Activated CD8-positive, alpha-beta memory T cell treated with anti-CD3 and anti-CD28 coated beads for 48 hours (primary cell): ENCODE measurements at regions not wholly inside any gene's neighbourhood (a gene's known extent, or its start where the extent isn't known, plus 50 kb on each side); places are given as distances from the start of the nearest gene placed in this dataset.

Experiments used
- DNase-seq, 3 experiments: peaks; one replicate each; pipeline ENCODE4 v3.0.0-alpha.2; 2020; ENCODE audit warnings: low read depth in 2 of 3, low spot score in 2 of 3

DNA sequence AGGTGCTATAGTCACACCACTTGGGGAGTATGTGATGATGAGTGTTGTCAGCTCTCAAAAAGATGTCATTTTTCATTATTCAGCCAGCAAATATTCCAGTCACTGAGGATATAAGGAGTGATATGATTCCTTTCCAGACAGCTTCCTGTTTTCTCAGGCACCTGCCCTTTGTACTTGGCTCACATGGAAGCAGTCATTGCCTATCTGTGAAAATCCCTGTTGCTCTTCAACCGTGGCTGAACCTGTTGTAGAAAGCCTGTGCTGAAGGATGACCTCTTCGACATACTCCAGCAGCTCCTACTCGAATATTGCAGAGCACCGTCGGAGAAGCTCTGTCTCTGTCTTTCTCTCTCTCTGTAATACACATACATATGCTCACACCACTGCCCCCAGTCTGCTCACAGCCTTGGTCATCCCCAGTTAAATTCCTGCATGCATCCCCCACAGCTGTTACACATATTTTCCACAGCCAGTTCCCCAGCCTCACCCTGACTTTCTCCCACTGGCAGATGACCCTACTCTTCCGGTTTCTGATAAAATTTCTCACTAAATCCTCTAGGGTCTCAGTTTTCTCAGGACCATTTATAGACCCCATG is 204.2 kb upstream of the ARGLU1 start:
- no peak for DNase-seq

DNA sequence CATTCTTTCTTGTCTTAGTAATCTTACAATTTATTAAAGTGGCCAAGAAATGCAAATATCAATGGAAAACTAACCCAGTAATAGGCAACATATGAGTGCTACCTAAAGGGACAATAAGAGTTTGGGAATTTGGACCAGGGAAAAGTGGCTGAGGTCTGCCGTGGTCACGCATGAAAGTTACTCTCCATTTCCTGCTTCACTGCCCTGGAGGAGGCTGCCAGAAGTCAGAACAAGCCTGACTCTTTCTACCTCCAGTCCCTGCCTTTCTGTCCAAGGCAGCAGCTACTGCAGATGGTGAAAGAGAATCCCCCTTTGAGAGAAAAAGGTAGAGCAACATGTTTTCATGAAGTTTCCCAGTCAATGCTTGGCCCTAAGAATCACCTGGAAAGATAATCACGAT is 201.1 kb upstream of the ARGLU1 start:
- no peak for DNase-seq

DNA sequence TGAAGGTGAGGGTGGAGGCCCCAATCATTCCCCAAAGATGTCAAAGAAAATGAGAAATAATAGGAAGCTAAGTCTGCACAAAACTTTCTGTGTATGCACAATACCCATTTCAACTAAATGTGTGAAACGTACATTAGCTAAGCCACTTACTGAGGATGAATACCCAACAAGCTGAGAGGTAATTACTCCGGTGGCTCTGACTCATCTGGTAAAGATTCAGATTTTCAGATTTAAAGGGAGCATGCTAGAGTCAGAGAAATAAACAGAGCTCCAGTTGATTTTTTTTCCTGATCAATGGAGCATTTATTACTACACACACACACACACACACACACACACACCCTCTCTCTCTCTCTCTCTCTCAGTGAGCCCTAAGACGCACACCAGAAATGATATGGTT is 194.8 kb upstream of the ARGLU1 start:
- no peak for DNase-seq

DNA sequence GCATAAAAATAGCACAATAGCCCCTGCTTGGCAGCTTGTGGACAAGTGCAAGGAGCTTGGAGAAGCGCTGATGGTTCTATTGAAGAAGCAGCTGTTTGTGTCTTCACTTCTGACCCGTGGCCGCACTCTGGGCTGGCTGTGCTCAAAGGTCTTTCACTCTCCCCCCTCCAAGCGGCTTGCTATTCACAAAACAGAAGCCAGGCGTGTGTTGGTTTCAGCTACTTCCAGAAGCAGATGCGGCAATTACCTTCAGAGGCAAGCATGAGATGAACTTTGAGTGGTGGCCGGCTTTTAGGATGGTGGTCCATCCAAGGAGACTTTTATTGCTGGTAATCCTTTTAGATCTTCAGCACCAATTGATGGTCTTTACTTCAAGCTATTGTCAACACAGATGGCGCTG is 188.5 kb upstream of the ARGLU1 start:
- DNase-seq: no peak

DNA sequence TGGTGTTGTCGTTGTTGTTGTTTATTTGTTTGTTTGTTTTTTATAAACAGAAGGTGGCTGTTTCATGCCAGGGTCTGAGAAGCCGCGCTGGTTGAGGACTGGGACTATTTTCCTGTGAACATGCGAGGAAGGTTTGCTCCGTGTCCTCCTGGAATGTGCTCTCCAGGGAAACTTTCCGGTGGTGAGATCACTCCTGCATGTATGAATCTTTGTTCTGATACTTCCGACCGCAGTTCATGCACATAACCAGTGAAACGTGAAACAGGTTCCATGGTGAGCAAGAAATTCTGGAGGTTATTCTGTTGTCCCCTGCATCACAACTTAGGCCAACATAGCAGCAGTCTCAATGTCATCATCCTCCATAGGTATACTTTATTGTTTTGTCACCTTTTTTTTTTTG is 187.6 kb upstream of the ARGLU1 start:
- no peak for DNase-seq

DNA sequence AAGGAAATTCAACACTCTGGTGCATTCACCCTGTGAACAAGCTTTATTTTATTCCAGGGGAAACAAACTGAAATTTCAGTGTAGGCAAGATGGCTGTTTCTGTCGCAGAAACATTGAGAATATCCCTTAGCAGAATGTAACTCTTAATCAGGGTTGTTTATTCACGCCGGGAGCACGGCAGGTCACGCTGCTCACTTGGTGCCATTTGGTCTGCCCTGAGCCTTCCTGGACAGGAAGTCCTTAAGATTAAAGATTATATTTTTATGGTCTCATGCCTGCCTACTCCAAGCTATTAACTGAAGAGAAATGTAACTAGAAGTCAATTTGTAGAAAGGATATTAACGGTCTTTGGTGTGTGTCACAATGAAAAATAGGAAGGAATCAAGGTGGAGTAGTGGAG is 185.3 kb upstream of the ARGLU1 start:
- no peak for DNase-seq

DNA sequence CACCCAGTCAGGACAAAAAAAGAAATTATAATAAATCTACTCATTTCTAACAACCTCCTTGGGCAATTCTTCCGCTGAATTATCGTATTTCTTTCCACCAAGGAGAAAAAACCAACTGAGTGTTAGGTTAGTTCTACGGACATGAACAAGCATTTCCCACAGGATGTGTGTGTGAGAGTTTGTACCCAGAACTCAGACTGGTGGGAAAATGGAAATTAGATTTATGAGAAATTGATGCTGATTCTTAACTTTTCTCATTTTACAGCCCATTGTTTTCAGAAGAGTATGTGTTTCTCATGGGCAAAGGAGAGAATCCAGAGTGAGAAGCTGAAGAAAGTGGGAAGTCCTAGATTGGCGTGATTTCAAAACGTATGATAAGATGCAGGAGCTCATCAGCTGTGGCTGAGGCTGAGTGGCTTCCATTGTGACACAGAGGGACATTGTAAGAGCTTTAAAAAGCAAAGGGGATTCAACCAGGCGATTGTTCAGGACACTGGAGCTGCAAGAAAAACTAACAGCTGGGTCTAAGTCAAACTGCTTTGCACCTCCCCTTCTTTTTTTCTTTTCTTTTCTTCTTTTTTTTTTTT is 184.7 kb upstream of the ARGLU1 start:
- DNase-seq: no peak

DNA sequence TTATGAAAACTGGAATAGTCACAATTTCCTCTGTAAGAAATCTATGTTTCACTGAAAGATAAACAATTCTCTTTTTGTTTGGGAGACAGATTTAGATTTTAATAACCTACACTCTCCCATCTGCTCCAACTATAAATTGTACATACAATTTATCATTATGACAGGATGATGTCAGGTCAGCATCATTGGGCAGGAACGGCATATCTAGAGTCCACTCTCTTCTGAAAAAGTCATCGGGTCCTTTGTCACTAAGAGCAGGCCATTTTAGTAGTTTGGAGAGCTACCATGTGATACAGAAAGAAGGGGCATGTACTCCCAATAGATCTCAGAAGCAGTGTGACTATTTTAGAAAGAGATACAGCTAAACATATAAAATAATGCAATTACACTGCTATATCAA is 180.8 kb upstream of the ARGLU1 start:
- no peak for DNase-seq

DNA sequence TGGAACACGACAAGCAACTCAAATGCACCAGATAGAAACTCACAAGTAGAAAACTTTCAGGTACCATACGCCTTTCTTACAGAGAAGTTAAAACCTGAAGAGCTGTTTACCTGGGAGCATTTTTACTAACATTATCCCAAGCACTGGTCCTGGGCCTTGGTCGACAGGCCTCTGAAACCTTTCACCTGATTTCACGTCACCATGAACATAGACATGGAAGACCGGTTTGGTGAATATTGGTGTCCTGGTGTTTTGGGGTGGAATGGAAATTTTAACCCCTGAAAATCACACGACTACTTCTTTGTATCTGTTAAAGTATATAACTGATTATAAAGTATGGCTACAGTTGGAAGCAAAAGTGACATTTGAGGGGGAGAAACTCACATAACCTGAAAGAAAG is 176.6 kb upstream of the ARGLU1 start:
- DNase-seq: no peak

DNA sequence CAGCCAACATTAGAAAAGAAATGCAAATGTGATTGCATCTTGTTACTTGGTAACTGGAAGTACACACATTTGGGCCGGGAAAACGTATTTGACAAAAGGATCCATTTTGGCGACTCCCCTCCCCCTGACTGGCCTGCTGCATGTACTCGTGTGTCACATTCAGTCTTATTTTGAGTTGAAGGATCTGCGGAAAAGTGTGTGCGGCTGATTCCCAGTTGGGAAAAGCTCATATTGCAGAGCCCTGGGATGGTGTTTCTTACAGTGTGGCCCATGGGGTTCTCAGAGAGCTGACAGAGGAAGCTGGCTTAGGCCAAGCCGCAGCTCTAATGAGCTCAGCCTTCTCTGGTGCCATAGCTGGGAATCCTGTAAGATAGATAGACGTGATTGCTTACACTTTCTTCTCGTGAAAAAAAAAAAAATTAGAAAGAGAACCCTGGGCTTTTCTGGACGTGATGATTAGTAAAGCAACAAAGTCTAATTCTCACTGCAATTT is 170.3 kb upstream of the ARGLU1 start:
- DNase-seq: no peak

DNA sequence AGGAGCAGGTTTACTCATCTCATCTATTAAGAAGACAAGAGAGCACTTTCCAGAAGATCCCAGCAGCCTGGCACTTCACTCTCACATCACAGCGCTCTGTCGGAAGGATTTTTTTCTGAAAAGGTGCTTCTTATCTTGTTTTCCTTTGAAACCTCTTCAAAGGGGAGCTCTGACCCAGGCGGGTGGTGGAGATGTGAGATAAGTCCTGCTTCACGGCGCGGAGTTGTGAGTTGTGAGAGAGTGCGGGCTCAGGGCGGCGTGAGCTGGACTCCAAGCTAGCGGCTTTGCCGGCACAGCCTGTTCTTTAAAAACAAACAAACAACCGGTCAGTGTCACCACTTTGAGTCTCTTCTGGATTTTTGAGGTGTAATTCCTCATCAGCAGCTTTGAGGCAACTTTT is 169.0 kb upstream of the ARGLU1 start:
- no peak for DNase-seq

DNA sequence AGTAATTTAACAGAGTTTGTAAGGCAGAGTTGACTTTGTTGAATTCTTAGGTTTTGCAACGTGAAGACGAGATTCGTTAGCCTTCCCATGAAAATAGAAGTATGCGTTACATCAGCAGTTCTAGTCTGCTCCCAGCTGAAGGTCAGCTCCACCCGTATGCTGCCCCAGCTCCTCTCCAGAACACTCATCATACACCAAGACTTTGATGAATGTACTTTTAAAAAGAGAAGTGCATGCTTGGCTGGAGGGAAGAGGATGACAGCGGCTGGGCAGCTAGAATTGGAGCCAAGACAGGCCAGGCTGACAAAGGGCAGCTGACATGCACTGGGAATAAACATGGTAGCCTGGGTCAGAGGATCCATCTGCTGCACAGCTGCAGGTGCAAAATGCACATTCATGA is 166.3 kb upstream of the ARGLU1 start:
- DNase-seq: no peak

DNA sequence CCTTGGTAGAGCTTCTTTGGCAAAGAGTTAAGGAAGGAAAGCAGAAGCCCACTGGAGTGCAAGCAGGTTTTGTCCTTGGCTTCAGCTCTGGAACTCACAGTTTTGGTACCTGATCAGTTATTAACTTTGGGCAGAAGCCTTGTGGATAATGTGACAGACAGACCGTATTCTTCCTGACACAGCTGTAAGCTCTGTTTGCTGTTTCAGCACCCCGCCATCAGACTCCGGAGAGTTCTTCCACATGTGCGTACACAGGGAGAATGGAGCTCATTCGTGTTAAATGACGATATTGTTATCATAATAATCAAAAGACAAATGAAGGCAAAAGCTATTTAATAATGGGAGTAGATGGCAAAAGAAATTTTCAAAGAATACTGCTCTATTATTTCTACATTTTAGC is 155.1 kb upstream of the ARGLU1 start:
- no peak for DNase-seq

DNA sequence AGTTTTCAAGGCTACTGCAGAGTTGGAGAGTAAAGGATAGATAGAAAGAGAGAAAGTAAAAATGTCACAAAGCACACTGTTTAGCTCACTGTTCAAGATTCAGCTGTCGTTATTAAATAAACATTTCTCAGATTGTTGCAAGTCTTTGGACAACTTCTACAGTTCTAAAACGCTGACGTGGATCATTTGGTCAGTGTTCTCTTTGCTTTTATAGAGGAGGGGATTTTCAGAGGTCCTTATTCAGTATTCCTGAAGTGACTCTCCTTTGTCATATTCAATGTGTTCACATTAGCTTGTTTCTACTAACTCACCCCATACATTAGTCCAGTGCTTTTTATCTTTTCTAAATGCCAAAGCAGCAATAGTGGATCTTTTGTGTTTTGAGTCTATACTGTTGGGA is 154.7 kb upstream of the ARGLU1 start:
- DNase-seq: no peak

DNA sequence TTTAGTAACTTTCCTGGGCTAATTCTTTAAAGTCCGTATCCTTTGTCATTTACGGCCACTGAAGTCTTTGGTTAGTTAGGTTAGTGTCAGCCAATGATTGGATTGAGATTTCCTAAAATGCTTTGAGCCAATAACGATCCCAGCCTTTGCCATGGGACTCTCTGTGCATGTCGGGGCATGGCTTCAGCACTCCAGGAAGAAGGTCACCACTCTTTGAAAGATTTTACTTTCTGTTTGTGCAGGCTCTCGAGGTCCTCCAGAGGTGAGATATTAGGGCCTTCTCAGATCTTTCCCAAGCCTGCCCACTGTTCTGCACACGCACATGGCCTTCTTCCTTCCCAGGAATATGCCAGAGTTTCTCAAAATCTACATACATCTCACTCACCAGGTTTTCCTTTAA is 153.7 kb upstream of the ARGLU1 start:
- DNase-seq: no peak

DNA sequence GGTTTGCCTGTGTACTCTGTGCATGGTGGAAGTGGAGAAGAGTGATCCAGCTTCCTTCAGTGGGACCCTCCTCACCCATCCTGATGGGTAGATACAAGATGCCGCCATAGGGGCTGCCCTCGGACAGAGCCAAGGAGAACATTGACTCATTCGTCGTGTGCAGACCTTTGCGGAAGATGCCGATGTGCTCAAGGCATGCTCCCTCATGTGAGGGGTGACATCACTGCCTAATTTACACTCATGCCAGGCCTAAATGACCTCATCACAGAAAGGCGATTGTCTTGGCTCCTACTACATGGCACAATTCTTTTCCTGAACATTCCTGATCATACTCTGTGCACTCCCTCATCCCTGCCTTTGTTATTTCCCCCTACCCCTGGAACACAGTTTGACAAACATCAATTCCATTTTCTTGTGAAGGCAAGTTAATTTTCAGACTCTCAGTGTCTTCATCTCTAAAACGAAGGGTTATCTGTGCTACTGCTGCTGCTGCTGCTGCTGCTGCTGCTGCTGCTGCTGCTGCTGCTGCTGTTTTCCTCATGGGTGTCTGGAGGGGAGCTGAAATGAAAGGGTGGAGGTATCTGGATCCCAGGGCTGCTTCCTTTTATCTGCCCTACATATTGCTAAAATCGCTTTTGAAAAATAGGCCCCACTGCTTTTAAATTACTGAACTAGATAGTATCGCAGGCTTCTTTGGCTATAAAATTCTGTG is 146.5 kb upstream of the ARGLU1 start:
- DNase-seq: no peak

DNA sequence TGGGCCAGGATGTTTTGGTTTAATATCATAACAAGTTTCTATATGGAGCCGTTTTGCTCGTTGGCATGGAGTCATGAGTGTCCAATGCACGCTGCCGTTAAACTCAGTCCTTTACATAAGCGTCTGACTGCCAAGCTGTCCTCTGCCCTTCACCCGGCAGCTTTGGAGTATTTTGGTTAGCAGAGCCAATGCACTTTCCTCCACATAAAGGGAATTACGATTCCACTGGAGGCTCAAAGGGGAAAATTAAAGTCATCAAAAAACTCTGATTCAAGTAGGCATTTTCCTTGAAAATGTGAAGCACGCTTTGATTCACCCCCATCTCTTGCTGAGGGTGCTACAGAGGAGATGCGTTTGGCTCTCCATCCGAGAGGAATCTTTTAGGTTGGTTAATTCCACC is 144.4 kb upstream of the ARGLU1 start:
- no peak for DNase-seq

DNA sequence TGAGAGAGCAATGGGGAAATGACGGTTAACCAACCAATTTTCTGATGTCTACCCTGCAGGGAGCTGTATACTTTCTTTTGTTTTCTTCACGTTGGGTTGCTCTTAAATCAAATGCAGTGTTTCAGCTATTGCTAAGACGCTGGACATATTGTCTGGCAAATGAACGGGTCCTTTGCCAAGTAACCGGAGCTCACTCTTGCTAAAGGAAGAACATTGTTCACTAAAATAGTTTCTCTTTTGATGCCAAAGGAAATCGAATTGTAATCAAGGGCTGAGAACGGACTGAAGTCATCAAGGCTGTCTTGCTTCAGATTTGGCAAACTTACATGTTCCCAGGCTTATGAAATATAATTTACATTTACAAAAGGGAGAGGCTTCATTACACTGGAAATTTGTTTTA is 142.3 kb upstream of the ARGLU1 start:
- no peak for DNase-seq

DNA sequence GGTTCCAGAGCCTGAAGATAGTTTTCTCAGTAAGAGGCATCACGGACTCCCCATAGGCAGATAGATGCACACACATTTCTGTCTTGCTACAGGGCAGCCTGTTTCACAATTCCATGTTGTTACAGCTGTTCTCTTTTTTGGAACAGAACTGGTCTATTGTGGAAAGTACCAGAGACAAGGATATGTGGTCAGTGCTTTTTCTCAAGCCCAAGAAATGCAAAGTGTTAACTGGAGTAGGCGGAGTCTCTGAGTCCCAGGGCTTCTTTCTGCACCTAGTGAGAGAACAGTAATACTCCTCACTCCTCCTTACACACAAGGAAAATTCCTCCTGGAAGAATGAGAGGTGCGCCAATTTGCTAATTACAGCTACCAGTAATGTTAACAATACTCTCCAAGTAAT is 141.6 kb upstream of the ARGLU1 start:
- no peak for DNase-seq

DNA sequence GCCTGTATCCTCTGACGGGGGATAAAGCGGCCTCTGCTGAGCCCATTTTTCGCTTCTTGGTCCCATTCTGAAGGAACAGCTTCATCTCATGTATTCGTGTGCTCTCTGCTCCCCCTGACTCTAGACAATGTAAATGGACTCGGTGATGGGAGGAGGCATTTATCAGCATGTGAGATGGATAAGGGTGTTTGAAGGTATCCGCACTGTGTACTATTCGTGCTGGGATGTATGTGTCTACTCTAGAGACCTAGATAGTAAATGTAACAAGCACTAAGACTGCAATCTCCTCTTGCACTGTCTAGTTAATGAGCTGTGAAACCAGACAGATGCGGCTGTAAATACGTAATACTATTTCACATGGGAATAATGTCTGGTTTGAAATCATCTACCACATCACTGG is 134.6 kb upstream of the ARGLU1 start:
- DNase-seq: no peak

DNA sequence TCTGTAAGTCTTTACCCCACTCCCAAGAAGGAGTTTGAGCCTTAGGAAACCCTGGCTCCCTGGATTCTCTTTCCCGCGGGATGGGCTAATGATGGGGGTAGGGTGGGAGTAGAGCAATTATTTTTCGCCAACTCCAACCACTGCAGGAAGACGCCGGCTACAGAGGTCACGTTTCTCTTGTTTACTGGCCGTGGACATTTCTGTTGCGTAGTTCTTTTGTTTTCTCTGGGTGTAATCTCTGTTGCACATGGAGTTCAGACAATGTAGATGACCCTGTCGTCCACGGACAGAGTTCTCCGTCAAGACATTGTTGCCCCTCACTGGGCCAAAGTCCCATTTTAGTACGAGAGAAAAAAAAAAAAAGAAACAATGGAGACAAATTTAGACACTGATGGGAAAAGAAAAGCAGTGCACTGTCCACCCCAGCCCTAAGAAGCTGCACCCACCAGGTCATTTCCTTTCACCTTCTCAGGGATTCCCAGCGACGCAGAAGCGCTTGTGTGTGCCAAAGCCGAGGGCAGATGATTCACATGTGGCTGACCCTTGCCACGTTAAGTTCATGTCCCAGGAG is 133.9 kb upstream of the ARGLU1 start:
- DNase-seq: no peak

DNA sequence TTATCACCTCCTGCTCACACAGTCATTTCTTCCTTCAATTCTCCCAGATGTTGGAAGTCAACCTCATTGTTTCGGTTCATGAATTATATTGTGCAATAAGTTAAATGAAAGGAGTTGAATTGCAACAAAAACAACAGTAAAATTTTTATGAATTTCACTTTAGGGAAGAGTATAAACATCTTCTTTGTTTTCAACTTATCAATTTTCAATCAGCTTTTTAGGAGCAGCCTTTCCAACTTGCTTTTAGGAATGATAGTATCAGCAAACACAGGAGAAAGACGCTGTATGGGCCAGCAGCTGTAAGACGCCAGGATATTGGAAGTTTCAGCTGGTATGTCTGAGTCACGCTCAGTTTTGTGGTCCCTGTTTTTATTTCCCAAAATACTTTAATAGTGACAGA is 132.5 kb upstream of the ARGLU1 start:
- DNase-seq: no peak

DNA sequence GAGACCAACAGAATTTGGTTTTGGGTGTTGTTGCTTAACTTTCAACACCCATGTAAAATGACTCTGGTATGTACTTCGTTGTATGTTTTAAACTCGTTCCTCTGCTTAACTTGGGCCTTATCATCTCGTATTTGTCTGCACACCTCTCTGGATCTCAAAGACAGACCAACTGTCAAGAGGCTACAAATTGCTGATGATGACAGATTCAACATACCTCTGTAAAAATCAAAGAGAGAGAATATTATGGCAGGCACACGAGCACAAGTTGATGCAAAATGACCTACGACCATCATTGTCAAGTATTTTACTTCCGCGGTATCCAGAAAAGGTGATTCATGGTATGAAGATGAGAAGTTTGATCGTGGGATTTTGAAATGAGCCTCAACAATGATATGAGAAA is 132.1 kb upstream of the ARGLU1 start:
- no peak for DNase-seq
